Hepatic stellate cell (primary cell): ENCODE measurements at regions not wholly inside any gene's neighbourhood (a gene's known extent, or its start where the extent isn't known, plus 50 kb on each side); places are given as distances from the start of the nearest gene placed in this dataset.
A peak's percentile ranks its signal among the peaks of the same experiment; 100 is the strongest.
"Not testable (repeated sequence)": the region's sequence is repeated elsewhere in the genome, so short reads cannot be mapped to it uniquely, and the experiment has no call there.

ENCODE experiments used
- DNase-seq: peaks from one replicate; pipeline ENCODE4 v3.0.0; 2011; ENCODE audit warnings: low spot score

- no peak for DNase-seq
Measured at GRCh38 chr2:133624551-133624950, 56.3 kb upstream of the NCKAP5 start.

GRCh38 chr2:133627741-133628140 is 59.5 kb upstream of the NCKAP5 start:
- DNase-seq: no peak

- DNase-seq: no peak
Measured at GRCh38 chr2:133633309-133633708, 65.0 kb upstream of the NCKAP5 start.

- DNase-seq: peak; percentile 31
Measured at GRCh38 chr2:133633881-133634409, 65.7 kb upstream of the NCKAP5 start.

GRCh38 chr2:133635131-133635530 is 66.9 kb upstream of the NCKAP5 start:
- no peak for DNase-seq

GRCh38 chr2:133636287-133636686 is 68.0 kb upstream of the NCKAP5 start:
- no peak for DNase-seq

GRCh38 chr2:133640103-133640502 is 71.8 kb upstream of the NCKAP5 start:
- no peak for DNase-seq

GRCh38 chr2:133641497-133641896 is 73.2 kb upstream of the NCKAP5 start:
- no peak for DNase-seq

- DNase-seq: no peak
Measured at GRCh38 chr2:133641942-133642725, 73.9 kb upstream of the NCKAP5 start.

- peak; percentile 14 for DNase-seq
Measured at GRCh38 chr2:133642791-133643191, 74.5 kb upstream of the NCKAP5 start.

GRCh38 chr2:133643863-133644262 is 75.6 kb upstream of the NCKAP5 start:
- no peak for DNase-seq

GRCh38 chr2:133644846-133645245 is 76.6 kb upstream of the NCKAP5 start:
- DNase-seq: no peak

GRCh38 chr2:133647386-133647785 is 79.1 kb upstream of the NCKAP5 start:
- DNase-seq: not testable (repeated sequence)

- no peak for DNase-seq
Measured at GRCh38 chr2:133651861-133652260, 83.6 kb upstream of the NCKAP5 start.

GRCh38 chr2:133652398-133652797 is 84.1 kb upstream of the NCKAP5 start:
- peak; percentile 14 for DNase-seq

- no peak for DNase-seq
Measured at GRCh38 chr2:133653056-133653455, 84.8 kb upstream of the NCKAP5 start.

- DNase-seq: no peak
Measured at GRCh38 chr2:133654949-133655348, 86.7 kb upstream of the NCKAP5 start.

GRCh38 chr2:133655610-133656009 is 87.3 kb upstream of the NCKAP5 start:
- DNase-seq: no peak

- no peak for DNase-seq
Measured at GRCh38 chr2:133657591-133657990, 89.3 kb upstream of the NCKAP5 start.

- DNase-seq: no peak
Measured at GRCh38 chr2:133658020-133658903, 90.0 kb upstream of the NCKAP5 start.

GRCh38 chr2:133660510-133660909 is 92.2 kb upstream of the NCKAP5 start:
- no peak for DNase-seq

- no peak for DNase-seq
Measured at GRCh38 chr2:133661392-133661791, 93.1 kb upstream of the NCKAP5 start.

GRCh38 chr2:133666621-133667020 is 98.4 kb upstream of the NCKAP5 start:
- DNase-seq: no peak
